H1 (cell line): ENCODE measurements at regions not wholly inside any gene's neighbourhood (a gene's known extent, or its start where the extent isn't known, plus 50 kb on each side); places are given as distances from the start of the nearest gene placed in this dataset.

Experiments
- CTCF ChIA-PET: fragments of 300-600 bp; sonication (Branson Sonifier 250); formaldehyde crosslinking; loops from one replicate; lab custom pipeline; 2021; ENCODE audit not compliant: partially characterized antibody; lab: Charles Lee
- POLR2A ChIA-PET: fragments of 300-600 bp; sonication (Branson Sonifier 250); formaldehyde crosslinking; loops from one replicate; lab custom pipeline; 2021; ENCODE audit warnings: inconsistent platforms; ENCODE audit not compliant: partially characterized antibody; lab: Charles Lee
- DNase-seq, 2 experiments: peaks; one replicate each; pipeline versions ENCODE4 v3.0.0 to v3.0.0-alpha.2; 2010 to 2022; ENCODE audit warnings: low spot score in 2 of 2, low read depth in 1 of 2, mixed read lengths in 1 of 2
- FAIRE-seq: peaks from 2 replicates; lab custom pipeline; 2011; peaks lifted over from hg19 to GRCh38; lab: Jason Lieb, UNC
- H2AFZ ChIP-seq: 2 replicates; pipeline ENCODE4 v1.8.1; 2012; ENCODE audit warnings: low read length, inconsistent platforms
- H2AK5ac ChIP-seq: 2 replicates; pipeline ENCODE4 v1.6.1; 2013; ENCODE audit warnings: low read depth, low read length
- H2BK120ac ChIP-seq: replicated peaks from 2 replicates; pipeline ENCODE3; 2013; ENCODE audit warnings: low read depth, low read length, inconsistent platforms
- H2BK12ac ChIP-seq: 2 replicates; pipeline ENCODE4 v1.6.1; 2013; ENCODE audit warnings: low read depth, low read length
- H2BK15ac ChIP-seq: 2 replicates; pipeline ENCODE4 v1.6.1; 2013; ENCODE audit warnings: low read length
- H2BK20ac ChIP-seq: 2 replicates; pipeline ENCODE4 v1.6.1; 2013; ENCODE audit warnings: low read length
- H2BK5ac ChIP-seq: 2 replicates; pipeline ENCODE4 v1.6.1; 2013; ENCODE audit warnings: low read depth, low read length
- H3K14ac ChIP-seq: 2 replicates; pipeline ENCODE4 v1.6.1; 2013; ENCODE audit warnings: inconsistent platforms; ENCODE audit not compliant: insufficient read length
- H3K18ac ChIP-seq: 2 replicates; pipeline ENCODE4 v1.6.1; 2013; ENCODE audit warnings: low read length; ENCODE audit errors: extremely low read depth
- H3K23ac ChIP-seq: 2 replicates; pipeline ENCODE4 v1.6.1; 2013; ENCODE audit warnings: inconsistent platforms; ENCODE audit not compliant: insufficient read length
- H3K23me2 ChIP-seq: 2 replicates; pipeline ENCODE4 v1.6.1; 2013; ENCODE audit warnings: low read depth, low read length
- H3K27ac ChIP-seq: 2 replicates; pipeline ENCODE4 v1.6.1; 2011; ENCODE audit warnings: low read depth, low read length, inconsistent platforms
- H3K27me3 ChIP-seq, 4 experiments: replicated peaks in 1 of 4; 1 replicate in 1 of 4; 2 replicates in 3 of 4; pipeline versions ENCODE4 v1.6.1 to v1.8.1; 2011 to 2013; ENCODE audit warnings: low read length in 3 of 4, mild to moderate bottlenecking in 3 of 4, inconsistent platforms in 2 of 4, mixed read lengths in 2 of 4, moderate library complexity in 1 of 4; ENCODE audit not compliant: control insufficient read depth in 3 of 4, insufficient read depth in 3 of 4; ENCODE audit errors: extremely low read depth in 1 of 4
- H3K36me3 ChIP-seq, 4 experiments: 2 replicates each; pipeline versions ENCODE4 v1.6.1 to v1.8.1; 2011 to 2013; ENCODE audit warnings: mild to moderate bottlenecking in 4 of 4, low read length in 3 of 4, moderate library complexity in 2 of 4, control low read depth in 1 of 4, inconsistent platforms in 1 of 4; ENCODE audit not compliant: insufficient read depth in 4 of 4, control insufficient read depth in 2 of 4
- H3K4ac ChIP-seq: replicated peaks from 2 replicates; pipeline ENCODE3; 2013; ENCODE audit warnings: low read length, low read depth, mixed read lengths, inconsistent platforms; ENCODE audit not compliant: insufficient read length
- H3K4me1 ChIP-seq, 4 experiments: replicated peaks in 1 of 4; 1 replicate in 1 of 4; 2 replicates in 3 of 4; pipeline versions ENCODE4 v1.6.1 to v1.8.1; 2011 to 2013; ENCODE audit warnings: low read length in 3 of 4, inconsistent platforms in 2 of 4, mixed read lengths in 1 of 4; ENCODE audit not compliant: insufficient read depth in 4 of 4, control insufficient read depth in 3 of 4
- H3K4me2 ChIP-seq, 2 experiments: 2 replicates each; pipeline versions ENCODE4 v1.6.1 to v1.8.1; 2011 to 2013; ENCODE audit warnings: low read depth in 2 of 2, low read length in 2 of 2, control low read depth in 1 of 2, inconsistent platforms in 1 of 2, mild to moderate bottlenecking in 1 of 2; ENCODE audit not compliant: insufficient read depth in 1 of 2
- H3K4me3 ChIP-seq, 4 experiments: fragments of 200-600, 300-600 bp in 1 of 4; sonication (generic), shearing (Covaris generic), sonication (Bioruptor Twin) in 1 of 4; 2 replicates each; pipeline versions ENCODE4 v1.5.1 to v1.8.1; 2011 to 2016; ENCODE audit warnings: low read length in 4 of 4, low read depth in 3 of 4, control low read depth in 2 of 4, inconsistent platforms in 2 of 4, mild to moderate bottlenecking in 2 of 4, mixed read lengths in 1 of 4, moderate library complexity in 1 of 4; ENCODE audit not compliant: insufficient read depth in 2 of 4; ENCODE audit errors: extremely low read depth in 1 of 4
- H3K56ac ChIP-seq: replicated peaks from 2 replicates; pipeline ENCODE3; 2013; ENCODE audit warnings: low read depth, mild to moderate bottlenecking, mixed read lengths, low read length, inconsistent platforms; ENCODE audit not compliant: insufficient read length
- H3K79me1 ChIP-seq: 2 replicates; pipeline ENCODE4 v1.6.1; 2013; ENCODE audit warnings: low read depth, low read length, control low read depth
- H3K79me2 ChIP-seq, 2 experiments: 2 replicates each; pipeline versions ENCODE4 v1.6.1 to v1.8.1; 2012 to 2013; ENCODE audit warnings: low read length in 2 of 2, mild to moderate bottlenecking in 2 of 2, inconsistent platforms in 1 of 2; ENCODE audit not compliant: insufficient read depth in 2 of 2, control insufficient read depth in 1 of 2
- H3K9ac ChIP-seq, 4 experiments: replicated peaks in 1 of 4; 1 replicate in 1 of 4; 2 replicates in 3 of 4; pipeline versions ENCODE4 v1.6.1 to v1.8.1; 2011 to 2013; ENCODE audit warnings: low read depth in 3 of 4, low read length in 3 of 4, control low read depth in 2 of 4, mild to moderate bottlenecking in 2 of 4, moderate library complexity in 2 of 4, inconsistent platforms in 1 of 4; ENCODE audit errors: extremely low read depth in 1 of 4
- H3K9me3 ChIP-seq, 2 experiments: 2 replicates each; pipeline versions ENCODE4 v1.6.1 to v1.8.1; 2012 to 2013; ENCODE audit warnings: mild to moderate bottlenecking in 2 of 2, moderate library complexity in 2 of 2, control low read depth in 1 of 2, inconsistent platforms in 1 of 2, low read depth in 1 of 2, low read length in 1 of 2, mixed read lengths in 1 of 2; ENCODE audit not compliant: insufficient read depth in 2 of 2
- H4K20me1 ChIP-seq, 2 experiments: replicated peaks in 1 of 2; 2 replicates each; pipeline versions ENCODE3 to v1.8.1; 2011 to 2013; ENCODE audit warnings: inconsistent platforms in 2 of 2, low read length in 2 of 2, mild to moderate bottlenecking in 1 of 2; ENCODE audit not compliant: insufficient read depth in 2 of 2, control insufficient read depth in 1 of 2
- H4K5ac ChIP-seq: 2 replicates; pipeline ENCODE4 v1.6.1; 2013; ENCODE audit warnings: low read length, low read depth, mixed read lengths, inconsistent platforms; ENCODE audit not compliant: insufficient read length
- H4K8ac ChIP-seq: 2 replicates; pipeline ENCODE4 v1.8.0; 2013; ENCODE audit warnings: mild to moderate bottlenecking, moderate library complexity, low read length, inconsistent platforms; ENCODE audit not compliant: insufficient read depth; ENCODE audit errors: extremely low read depth
- H4K91ac ChIP-seq: replicated peaks from 2 replicates; pipeline ENCODE3; 2013; ENCODE audit warnings: low read length, mixed read lengths, inconsistent platforms; ENCODE audit not compliant: insufficient read length
- POLR2AphosphoS5 ChIP-seq: IDR thresholded peaks from 2 replicates; pipeline ENCODE4 v1.6.1; 2011; ENCODE audit warnings: low read depth, low read length
- POU5F1 ChIP-seq: IDR thresholded peaks from 2 replicates; pipeline ENCODE4 v1.6.1; 2011; ENCODE audit warnings: low read depth, mild to moderate bottlenecking, low read length, moderate library complexity
- RXRA ChIP-seq: IDR thresholded peaks from 2 replicates; pipeline ENCODE4 v1.6.1; 2011; ENCODE audit warnings: low read depth, mild to moderate bottlenecking, low read length, moderate library complexity; ENCODE audit not compliant: insufficient read depth
- SIX5 ChIP-seq: IDR thresholded peaks from 2 replicates; pipeline ENCODE4 v1.6.1; 2011; ENCODE audit warnings: mild to moderate bottlenecking, low read depth, low read length
- TAF1 ChIP-seq: IDR thresholded peaks from 2 replicates; pipeline ENCODE4 v1.6.1; 2011; ENCODE audit warnings: mild to moderate bottlenecking, low read depth, low read length
- TEAD4 ChIP-seq: IDR thresholded peaks from 2 replicates; pipeline ENCODE4 v1.6.1; 2012; ENCODE audit warnings: low read depth, low read length, inconsistent platforms, mixed read lengths
- WGBS, 2 experiments: shearing (Covaris generic) in 1 of 2; methylation state at CpG; one replicate each; pipeline versions ENCODE4 v1.1.6 to v1.1.7; 2013 to 2015; ENCODE audit warnings: low lambda C conversion rate in 2 of 2, mixed read lengths in 2 of 2, inconsistent platforms in 1 of 2, low coverage in 1 of 2, missing lambda C conversion rate in 1 of 2; ENCODE audit not compliant: insufficient replicate concordance in 2 of 2, insufficient coverage in 1 of 2, insufficient read length in 1 of 2; ENCODE audit errors: extremely low coverage in 1 of 2, missing lambda C conversion rate in 1 of 2; 5-methylcytosine and 5-hydroxymethylcytosine counted together

DNA sequence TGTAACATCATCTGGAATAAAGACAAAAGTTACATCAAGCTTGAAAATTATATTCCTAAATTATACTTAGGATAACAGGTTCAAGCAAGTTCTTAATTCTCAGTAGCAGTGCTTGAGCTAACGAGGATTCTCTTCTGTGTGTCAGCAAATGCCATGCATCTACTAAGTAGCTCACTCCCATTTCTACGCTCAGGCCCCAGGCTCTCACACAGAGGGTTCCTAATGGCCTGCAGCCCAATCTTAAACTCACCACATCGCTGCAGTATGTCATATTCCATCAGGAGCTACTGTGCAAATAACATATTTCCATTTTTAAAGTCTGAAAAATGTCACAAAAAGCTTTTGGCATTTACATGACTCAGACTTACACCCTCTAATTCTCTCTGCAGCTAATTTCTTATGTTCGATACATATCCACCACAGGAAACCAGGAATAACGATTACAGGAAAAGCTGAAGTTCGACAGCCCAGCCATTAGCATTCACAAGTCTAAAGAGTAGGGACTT, 474.8 kb downstream of the EFNA5 start:
- Histone ChIP-seq H3K9ac (no peak overlapping the region; a peak in 1 of 7 replicates), H2AK5ac (no peak overlapping the region), H4K5ac (no peak overlapping the region), H3K56ac (no peak overlapping the region), H2BK20ac (no peak overlapping the region), H4K91ac (no peak overlapping the region), H3K4ac (no peak overlapping the region), H2BK5ac (no peak overlapping the region), H2BK120ac (no peak overlapping the region), H2AFZ (no peak overlapping the region), H3K79me2 (no peaks in the 10 kb centered on the region), H3K27me3 (no peaks in the 10 kb centered on the region), H3K14ac (no peak overlapping the region), H4K20me1 (no peaks in the 10 kb centered on the region), H3K18ac (no peak overlapping the region), H2BK15ac (no peak overlapping the region), H3K9me3 (no peaks in the 10 kb centered on the region), H2BK12ac (no peak overlapping the region), H3K36me3 (no peaks in the 10 kb centered on the region), H3K4me2 (no peak overlapping the region)
- FAIRE-seq (no peak), DNase-seq (no peak)
- POLR2A ChIA-PET, result no interaction called here
- CTCF ChIA-PET, result interaction anchor here (0.7 to 0.9 kb wide), 2 partner anchors 81 to 927 kb away, joined by 3 read pairs; no protein-coding TSS in a partner anchor
- TF ChIP-seq POLR2AphosphoS5, result no peak
- TF ChIP-seq SIX5, result no peak
- no peak for TF ChIP-seq POU5F1
- no peak for TF ChIP-seq TEAD4
- no peak for TF ChIP-seq RXRA
- no peak for TF ChIP-seq TAF1
- TF ChIP-seq, all 59 proteins: peak for 0
- Histone ChIP-seq H3K4me3 (no peak overlapping the region), H3K27ac (no peak overlapping the region), H3K23ac (no peak overlapping the region), H3K4me1 (no peaks in the 10 kb centered on the region), H4K8ac (no peak overlapping the region), H3K23me2 (no peaks in the 10 kb centered on the region), H3K79me1 (no peaks in the 10 kb centered on the region)
- 97% methylated on average over 6 of the region's 6 CpGs; no CpG with 5 or more reads in 1 of the 2 experiments for WGBS, 2 experiments
